ENCODE measurements at regions not wholly inside any gene's neighbourhood (a gene's known extent, or its start where the extent isn't known, plus 50 kb on each side); places are given as distances from the start of the nearest gene placed in this dataset.

GRCh38 chr9:10873999-10874398 lies 261.2 kb upstream of the PTPRD start:
- TF ChIP-seq CTCF (conservative IDR thresholded peaks at IDR 0.05; ENCODE audit: low read length): no peak
- no peak for TF ChIP-seq EZH2phosphoT487 (IDR thresholded peaks at IDR 0.05; ENCODE audit: borderline replicate concordance, low read depth, low read length)

Measured in OCI-LY7 (cell line).